HG03342 (cell line): ENCODE measurements at regions not wholly inside any gene's neighbourhood (a gene's known extent, or its start where the extent isn't known, plus 50 kb on each side); places are given as distances from the start of the nearest gene placed in this dataset.

ENCODE experiments used
- ATAC-seq: cut with Tn5 transposase; IDR thresholded peaks from one replicate; pipeline ENCODE4 v1.9.1; 2021; ENCODE audit warnings: mild to moderate bottlenecking, moderate library complexity; ENCODE audit not compliant: unreplicated experiment

DNA sequence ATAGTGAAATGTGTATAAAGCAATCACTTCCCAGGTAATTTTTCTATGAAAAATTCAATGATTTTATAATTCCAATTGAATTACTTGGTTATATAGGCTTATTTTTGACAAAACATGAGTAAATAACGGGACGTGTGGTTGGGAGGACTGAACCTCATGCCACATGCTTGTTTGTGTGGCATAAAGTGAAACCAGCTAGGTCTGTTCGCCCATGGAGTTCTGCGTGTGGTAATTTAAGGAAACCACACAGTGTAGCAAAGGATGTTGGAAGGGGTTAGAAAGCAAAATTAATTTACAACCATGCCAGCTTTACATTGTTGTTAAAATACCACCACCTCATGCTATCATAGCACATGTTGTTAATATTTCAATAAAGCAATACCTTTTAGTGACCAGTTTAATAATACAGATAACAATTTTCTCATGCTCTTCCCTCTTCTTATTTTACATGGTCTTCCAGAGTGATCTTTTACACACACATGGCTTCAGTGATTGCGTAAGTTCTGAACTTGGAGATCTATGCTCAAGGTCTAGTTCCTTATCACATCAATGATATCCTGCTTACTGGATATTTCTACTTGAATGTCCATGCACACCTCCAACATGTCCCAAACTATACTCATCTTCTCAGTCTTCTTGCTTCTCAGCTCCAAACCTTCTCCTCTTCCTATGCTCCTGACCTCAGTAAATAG is 156.4 kb upstream of the ITGA4 start:
- ATAC-seq = no peak

DNA sequence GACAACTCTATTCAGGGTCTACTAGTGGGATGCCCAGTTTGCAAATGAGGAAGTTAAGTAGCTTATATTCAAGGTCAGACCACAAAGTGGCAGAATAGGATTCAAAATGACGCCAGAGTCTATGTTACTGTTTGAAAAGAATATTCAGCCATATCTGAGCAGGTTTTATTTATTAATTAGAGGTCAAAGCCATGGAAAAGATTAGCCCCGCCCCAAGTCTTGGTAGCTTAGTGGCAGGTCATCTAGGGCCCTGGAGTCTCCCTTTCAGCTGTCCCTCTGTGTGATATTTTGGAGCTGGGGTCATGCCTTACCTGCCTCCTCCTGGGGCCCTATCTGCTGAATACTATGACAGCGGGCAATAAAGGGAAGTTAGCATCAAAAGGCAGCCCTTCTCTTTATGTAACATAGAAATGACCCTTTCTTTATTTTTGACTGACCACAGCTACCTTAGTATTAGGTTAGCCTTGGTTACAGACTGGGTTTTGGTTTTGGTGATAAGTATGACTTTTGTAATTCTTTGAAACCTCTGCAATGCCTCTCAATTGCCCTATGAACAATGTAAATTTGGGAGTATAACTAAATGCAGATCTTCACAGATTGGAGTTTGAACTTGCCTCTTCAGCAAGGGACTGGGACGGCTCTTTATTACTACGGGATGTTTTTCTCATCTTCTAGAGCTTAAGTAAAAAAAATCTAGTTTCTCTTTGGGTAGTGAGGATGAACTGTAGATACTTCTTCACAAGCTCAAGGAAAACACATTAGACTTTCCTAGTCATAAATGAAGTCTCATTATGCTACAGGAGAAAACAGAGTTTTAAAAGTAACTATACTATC is 153.0 kb upstream of the ITGA4 start:
- ATAC-seq = peak; percentile 22

DNA sequence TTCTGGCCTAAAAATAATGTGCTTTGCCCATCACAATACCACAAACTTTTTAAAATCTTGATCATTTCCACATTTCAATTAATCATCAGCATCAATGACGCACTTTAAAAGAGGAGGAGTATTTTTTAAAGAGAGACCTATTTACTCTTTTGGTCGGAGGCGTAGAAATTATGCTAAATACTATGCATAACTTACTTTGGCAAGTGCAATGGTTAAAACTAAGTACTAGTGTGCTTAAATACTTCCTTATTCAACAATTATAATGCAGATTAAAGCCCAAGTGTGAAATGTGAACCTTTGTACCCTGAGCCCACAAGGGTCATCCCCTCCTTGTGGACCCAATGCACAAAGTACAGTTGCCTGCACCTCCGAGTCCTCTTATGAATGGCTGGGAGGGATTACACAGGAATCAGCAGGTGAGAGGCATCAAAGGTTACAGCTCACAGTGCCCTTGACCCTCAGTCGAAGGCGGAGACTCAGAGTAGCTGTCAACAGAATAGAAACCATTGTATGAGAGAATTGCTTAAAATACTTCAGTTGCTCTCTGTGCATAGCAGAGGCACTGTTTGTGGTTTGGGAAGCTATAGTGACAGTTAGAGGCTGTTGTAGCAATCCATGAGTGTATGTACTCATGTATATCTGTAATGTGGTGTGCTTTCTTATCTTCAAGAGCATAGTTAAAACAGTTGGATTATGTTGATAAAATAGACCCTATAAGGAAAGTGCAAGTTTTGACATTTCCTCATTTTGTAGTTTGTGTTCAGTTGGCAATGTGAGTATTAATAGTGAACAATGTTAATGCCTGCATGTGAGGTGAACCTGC is 151.7 kb upstream of the ITGA4 start:
- peak; percentile 90 for ATAC-seq

DNA sequence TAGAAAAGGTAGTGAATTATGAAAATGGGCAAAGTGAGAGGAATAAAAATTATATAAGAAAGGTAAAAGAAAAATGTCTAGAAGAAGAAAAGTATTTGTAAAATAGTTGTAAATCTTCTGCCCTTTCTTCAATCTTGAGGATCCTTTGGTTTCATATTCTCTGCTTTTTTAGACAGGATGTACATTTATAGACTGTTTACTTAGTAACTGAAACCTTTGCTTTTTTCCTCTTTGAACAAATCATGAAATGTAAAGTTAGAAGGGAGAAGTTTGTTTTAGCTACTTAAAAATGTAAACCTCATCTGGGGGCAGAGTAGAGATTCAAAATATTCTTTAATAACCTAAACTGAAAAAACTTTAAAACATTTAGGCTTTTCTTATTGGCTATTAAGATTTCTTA is 150.4 kb upstream of the ITGA4 start:
- ATAC-seq = no peak

DNA sequence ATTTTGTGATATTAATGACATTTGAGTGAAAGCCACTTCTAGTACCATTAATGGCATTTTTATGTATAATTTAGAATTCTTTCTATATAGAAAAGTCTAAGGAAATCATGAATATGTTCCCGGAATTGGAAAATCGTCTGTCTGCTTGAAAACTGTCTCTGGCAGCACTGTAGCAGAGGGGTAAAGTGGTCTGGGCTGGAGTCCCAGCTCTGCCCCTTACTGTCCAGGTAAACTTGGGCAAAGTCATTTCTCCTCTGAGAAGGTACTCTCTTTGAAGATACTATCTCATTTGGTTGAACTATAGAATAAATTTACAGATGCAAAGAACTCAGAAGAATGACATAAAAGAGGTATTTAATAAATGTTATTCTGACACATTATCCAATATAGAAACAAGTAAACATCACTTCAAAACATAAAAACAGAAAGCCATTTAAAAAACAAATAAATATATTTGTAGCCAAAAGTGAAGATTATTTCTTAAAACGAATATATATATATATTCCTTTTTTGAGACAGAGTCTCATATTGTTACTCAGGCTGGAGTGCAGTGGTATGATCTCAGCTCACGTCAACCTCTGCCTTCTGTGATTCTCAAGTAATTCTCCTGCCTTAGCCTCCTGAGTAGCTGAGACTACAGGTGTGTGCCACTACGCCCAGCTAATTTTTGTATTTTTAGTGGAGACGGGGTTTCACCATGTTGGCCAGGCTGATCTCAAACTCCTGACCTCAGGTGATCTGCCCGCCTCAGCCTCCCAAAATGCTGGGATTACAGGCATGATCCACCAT is 149.8 kb upstream of the ITGA4 start:
- no peak for ATAC-seq

DNA sequence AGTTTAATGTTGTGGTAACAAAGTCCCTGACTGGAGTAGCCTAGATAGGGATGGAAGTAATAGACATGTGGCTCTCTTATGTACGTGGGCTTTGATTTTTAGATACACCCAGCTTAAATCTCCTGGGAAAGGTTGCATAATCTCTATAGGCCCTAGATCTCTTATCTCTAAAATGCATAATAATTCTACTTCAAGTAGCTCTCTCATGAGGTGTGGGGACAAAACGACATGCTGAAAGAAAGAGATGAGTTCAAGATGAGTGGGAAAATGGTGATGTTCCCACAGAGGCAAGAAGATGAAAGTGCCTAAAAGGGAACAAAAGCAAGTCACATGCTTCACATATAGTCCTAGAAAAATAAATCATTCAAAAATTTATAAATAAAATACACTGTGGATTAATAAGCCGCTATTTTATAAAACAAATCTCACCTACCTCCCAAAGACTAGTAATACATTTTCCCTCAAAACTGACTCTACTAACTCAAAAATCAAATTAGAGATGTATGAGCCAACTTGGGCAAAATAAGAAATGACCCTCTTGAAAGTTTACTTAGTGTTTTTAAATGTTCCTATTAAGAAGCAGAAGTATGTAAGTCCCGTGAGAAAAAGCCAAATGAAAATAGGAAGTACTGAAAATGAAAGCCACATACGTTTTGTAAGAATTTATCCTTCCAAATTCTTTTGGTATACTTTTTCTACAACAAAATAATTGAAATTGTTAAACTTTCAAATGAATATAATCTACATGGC is 148.2 kb upstream of the ITGA4 start:
- ATAC-seq = no peak

DNA sequence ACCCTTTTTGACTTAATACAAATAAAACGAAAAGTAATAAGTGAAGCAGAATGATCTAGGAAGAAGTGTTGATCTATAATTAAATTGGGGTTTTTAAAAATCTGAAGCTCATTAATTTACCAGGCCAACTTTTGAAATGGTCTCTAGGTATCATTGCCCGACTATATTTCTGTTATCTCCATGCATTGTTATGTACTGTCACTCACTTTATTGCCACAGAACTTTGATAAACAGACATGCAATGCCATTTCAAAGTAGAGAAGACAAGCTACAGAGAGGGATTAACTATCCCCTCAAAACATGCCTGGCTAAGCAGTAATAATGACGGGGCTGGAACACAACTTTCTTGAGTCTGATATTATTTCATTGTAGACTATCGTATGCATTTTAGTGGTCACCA is 147.6 kb upstream of the ITGA4 start:
- ATAC-seq = no peak

DNA sequence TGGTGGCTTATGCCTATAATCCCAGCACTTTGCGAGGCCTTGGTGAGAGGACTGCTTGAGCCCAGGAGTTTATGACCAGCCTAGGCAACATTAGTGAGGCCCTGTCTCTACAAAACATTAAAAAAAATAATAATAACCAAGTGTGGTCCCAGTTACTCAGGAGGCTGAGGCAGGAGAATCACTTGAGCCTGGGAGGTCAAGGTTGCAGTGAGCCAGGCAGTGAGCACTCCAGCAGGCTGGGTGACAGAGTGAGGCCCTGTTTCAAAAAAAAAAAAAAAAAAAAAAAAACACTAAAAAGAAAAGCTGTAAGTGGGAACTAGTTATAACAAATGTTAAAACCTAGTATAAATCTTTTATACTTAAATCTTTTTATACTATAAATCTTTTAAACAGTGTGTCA is 146.2 kb upstream of the ITGA4 start:
- ATAC-seq = no peak

DNA sequence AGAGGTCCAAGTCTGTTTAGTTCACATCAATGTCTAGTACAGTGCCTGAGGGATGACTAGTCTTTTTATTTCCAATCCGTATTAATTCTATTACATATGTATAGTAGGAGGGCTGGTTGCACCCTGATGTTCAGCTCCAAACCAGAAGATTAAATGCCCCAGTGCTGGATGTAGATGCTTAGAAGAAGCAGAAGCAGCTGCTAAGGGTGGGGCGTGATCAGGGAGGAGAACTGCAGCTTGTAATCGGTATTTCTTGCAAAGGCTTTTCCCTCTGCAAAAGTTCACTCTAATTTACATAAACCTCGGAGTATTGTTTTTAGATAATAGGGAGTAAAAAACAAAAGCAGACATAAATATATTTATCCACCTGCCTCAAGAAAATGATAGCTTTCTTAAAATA is 145.3 kb upstream of the ITGA4 start:
- no peak for ATAC-seq

DNA sequence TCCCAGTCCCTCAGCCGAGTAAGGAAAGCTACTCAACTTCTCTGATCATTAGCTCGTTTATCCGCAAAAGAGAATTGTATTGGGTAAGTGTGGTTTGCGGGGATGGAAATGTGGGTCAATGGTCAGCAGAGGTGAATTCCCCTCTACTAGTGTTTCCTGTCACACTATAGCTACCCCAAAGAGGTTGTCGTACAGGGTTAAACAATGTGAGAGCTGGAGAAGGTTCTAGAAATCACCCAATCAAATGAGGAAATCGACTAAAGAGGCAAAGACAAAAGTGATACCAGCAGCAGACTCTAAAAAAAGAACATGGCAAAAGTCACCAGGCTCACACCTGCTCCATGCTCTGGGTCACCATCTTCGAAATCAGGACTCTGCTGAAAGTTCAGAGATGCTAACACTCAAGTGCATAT is 144.7 kb upstream of the ITGA4 start:
- peak; percentile 82 for ATAC-seq

DNA sequence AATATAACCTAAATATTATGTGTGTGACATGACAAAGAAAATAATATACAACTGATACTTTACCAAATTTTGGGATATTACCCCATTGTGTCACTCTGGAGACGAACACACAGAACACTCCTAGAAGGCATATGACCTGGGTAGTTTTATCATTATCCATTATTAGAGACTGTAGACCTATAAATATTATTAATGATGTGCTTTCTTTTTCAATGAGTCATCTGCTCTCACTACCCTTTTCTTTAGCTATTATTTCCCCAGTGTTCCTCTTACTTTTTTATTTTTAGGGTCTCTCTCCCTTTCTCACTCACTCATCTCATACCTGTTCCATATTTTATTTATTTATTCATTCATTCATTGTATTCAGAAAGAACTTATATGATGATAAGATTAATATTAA is 143.3 kb upstream of the ITGA4 start:
- ATAC-seq = no peak

DNA sequence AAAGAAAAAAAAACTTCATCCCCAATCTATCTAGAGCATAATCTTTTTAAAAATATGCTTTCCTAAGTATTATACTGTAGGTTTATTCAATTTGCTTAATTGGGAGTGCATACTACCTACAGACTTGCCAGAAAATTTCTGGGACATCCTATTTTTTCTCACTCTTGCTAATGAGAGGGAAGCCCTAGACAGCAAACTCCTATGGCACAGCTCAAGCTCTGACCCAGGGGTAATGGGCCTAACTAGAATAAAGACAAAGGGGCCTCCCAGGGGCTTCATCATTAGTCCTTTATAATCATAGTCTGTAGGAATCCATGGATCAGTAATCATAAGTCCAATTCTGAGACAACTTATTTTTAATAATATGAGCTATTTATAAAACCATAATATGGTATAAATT is 142.6 kb upstream of the ITGA4 start:
- ATAC-seq = no peak

DNA sequence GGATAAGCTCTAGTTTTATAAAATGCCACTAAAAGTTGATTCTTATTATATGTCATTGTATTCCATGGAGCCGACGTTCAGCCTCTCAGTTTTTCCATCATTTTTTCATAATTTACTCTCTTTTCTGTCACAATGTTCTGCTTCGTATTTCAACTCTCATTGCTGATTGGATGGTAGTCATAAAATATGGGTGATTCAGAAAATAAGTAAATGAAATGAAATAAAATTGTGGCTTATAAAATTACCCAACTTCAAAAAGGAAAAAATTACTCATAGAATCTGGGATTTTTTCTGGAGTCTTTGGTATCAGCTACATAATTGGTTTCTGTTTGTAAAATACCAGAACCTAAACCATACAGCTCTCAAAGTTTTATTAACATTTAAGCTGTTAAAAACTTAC is 139.7 kb upstream of the ITGA4 start:
- no peak for ATAC-seq

DNA sequence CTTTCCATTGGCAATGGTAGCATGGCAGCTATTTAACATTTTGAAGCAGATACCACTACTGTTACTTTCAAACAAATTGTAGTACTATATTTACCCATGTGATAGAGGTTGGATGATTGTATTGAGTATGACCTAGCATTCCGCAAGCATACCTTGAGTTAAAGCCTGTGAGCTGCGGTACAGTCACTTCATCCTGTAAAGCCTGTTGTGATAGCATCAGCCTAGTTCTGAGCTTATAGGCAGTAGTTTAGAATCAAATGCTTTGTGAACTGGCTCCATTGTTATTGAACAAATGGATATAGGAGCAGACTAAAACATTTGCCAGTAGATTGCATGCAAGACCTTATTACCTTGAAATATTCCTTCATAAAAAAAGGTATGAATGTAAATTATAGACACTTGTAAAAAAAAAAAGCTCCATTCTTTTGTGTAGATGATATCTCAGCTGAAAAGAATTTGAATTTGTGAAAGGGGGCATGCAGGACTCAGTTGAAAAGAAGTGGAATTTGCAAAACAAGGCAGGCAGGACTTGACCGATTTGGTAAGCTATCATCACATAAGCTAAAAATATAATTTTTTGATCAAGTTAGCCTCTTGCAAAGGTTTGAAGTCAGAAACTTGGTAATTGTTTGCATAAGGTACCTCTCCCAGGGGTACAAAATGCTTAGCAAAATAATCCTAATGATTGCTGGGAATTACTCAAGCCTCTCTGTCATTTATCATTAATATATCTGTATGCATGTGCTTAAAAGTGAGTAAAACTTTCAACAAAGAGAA is 138.5 kb upstream of the ITGA4 start:
- ATAC-seq = no peak

DNA sequence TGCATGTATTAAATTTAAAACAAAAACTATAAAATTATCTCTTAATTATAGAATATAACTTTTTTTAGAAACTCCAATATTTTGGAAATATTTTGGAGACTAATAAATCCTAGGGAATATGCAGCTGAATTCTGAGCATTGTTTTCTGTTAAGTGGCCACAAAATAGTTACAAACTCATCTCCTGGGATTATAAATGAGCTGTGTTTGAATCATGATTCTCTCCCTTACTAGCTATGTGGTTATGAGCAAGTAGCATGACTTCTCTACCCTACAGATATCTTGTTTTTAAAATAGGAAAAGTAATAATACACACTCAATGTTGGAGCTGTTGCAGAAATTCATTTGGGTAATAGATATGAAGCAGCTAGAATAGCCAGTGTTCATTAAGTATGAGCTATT is 137.9 kb upstream of the ITGA4 start:
- no peak for ATAC-seq

DNA sequence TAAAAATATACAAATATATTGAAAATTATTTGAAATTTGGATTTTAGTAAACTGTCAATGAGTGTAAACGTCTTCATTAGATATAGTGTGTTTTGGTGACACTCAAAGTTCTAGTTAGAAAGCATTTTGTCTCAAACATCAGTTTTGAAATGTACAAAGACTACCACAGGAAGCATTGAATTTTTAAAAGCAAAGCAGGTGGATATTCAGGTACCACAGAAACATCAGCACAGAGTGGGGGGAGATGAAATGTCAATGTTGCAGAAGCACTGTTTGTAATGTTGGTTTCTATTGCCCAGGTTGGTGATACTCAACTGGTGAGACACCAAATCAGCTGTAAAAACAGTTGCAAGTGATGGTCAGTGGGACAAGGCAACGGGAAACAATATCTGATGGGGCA is 136.5 kb upstream of the ITGA4 start:
- ATAC-seq = no peak

DNA sequence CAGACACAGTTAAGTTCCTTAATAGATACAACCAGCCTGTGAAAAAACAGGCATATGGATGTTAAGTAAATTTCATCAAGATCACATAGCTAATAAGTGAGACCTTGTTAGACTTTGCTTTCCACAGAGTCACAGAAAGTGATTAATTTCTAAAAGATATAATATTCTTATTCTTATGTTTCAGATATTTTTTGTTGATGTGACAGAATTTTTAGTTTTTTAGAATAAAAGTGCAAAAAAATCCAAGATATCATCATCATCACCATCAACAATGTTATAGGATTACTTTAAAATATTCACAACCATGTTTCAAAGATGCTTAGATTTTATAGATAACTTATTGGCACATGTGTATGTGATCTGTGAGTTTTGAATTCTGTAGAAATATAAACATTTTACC is 132.3 kb upstream of the ITGA4 start:
- no peak for ATAC-seq

DNA sequence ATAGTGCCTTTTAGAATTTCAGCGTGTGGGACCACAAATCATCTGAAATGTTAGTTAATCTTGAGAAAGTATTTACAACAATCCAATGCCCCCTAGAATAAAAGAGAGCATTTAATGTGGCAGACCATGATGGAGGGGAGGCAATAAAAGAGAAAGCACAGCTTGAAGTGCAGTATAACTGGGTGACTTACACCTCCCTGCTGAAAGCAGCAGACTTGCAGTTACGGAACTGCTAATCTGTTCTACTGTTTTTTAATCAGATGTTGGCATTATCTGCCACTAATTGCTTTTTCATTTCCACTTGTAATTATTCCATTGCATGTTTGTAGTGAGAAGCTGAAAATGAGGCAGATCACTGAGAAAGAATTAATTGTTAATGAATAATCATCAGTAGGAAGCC is 130.5 kb upstream of the ITGA4 start:
- no peak for ATAC-seq

DNA sequence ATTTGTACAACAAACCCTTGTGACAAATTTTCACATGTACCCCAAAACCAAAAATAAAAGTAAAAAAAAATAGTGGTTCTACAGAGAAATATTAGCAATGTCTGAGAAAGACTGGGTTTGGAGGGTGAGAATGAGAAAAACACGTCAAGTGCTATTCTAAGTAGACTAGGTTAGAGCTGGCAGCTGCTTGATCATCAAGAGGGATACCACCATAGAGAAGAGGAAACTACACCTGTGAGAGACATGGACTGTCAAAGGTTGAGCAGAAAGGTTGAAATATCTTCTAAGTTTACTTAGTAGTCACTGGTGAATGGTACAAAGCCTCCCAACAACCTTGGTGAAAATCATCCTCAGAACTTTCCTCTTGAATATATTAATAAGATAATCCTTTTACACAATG is 126.9 kb upstream of the ITGA4 start:
- no peak for ATAC-seq
